Endothelial cell of umbilical vein (primary cell): ENCODE measurements at regions not wholly inside any gene's neighbourhood (a gene's known extent, or its start where the extent isn't known, plus 50 kb on each side); places are given as distances from the start of the nearest gene placed in this dataset.

ENCODE experiments used
- BruUV-seq: library from RNA; stranded (reverse); fragments of 400-500 nt; replicated peaks from 2 replicates; lab custom pipeline; 2021; lab: Mats Ljungman, UMichigan
- CTCF ChIA-PET: fragments of 300-600, 350-600 bp; sonication (Branson Sonifier 250); formaldehyde crosslinking; loops from one replicate; lab custom pipeline; 2021; ENCODE audit warnings: antibody characterized with exemption, inconsistent platforms; lab: Charles Lee
- POLR2A ChIA-PET: fragments of 300-600, 350-600 bp; sonication (Branson Sonifier 250); formaldehyde crosslinking; loops from one replicate; lab custom pipeline; 2021; ENCODE audit warnings: antibody characterized with exemption, inconsistent platforms; lab: Charles Lee
- DNase-seq: peaks from one replicate; pipeline ENCODE4 v3.0.0-alpha.2; 2011; ENCODE audit warnings: low read depth, low spot score
- FAIRE-seq: peaks from 2 replicates; lab custom pipeline; 2011; peaks lifted over from hg19 to GRCh38; lab: Jason Lieb, UNC
- H2AFZ ChIP-seq: 2 replicates; pipeline ENCODE4 v1.6.0; 2012; ENCODE audit warnings: low read depth, low read length, control low read depth, inconsistent platforms
- H3K27ac ChIP-seq: 2 replicates; pipeline ENCODE4 v1.5.1; 2011; ENCODE audit warnings: low read depth, mild to moderate bottlenecking, control low read depth, low read length, moderate library complexity; ENCODE audit not compliant: insufficient read depth
- H3K27me3 ChIP-seq, 2 experiments: 2 replicates each; pipeline versions ENCODE4 v1.6.0 to v1.6.1; 2011; ENCODE audit warnings: low read length in 2 of 2, mixed read lengths in 1 of 2; ENCODE audit not compliant: control insufficient read depth in 2 of 2, insufficient read depth in 2 of 2
- H3K36me3 ChIP-seq, 2 experiments: 2 replicates in 1 of 2; 3 replicates in 1 of 2; pipeline ENCODE4 v1.5.1; 2011; ENCODE audit warnings: low read length in 2 of 2, mild to moderate bottlenecking in 1 of 2, moderate library complexity in 1 of 2; ENCODE audit not compliant: control insufficient read depth in 2 of 2, insufficient read depth in 2 of 2; ENCODE audit errors: extremely low read depth in 1 of 2
- H3K4me1 ChIP-seq: 3 replicates; pipeline ENCODE4 v1.5.1; 2011; ENCODE audit warnings: mild to moderate bottlenecking, low read length; ENCODE audit not compliant: control insufficient read depth, insufficient read depth; ENCODE audit errors: extremely low read depth
- H3K4me2 ChIP-seq: 2 replicates; pipeline ENCODE4 v1.6.1; 2011; ENCODE audit warnings: low read length, control low read depth, mixed read lengths; ENCODE audit not compliant: insufficient read depth
- H3K4me3 ChIP-seq, 3 experiments: fragments of 200-600 bp in 1 of 3; sonication (generic), shearing (Covaris generic) in 1 of 3; replicated peaks in 1 of 3; 2 replicates each; pipeline ENCODE4 v1.5.1; 2011 to 2016; ENCODE audit warnings: control low read depth in 3 of 3, low read length in 3 of 3, mild to moderate bottlenecking in 2 of 3, inconsistent platforms in 1 of 3, low read depth in 1 of 3, moderate library complexity in 1 of 3; ENCODE audit not compliant: insufficient read depth in 1 of 3
- H3K79me2 ChIP-seq: 2 replicates; pipeline ENCODE4 v1.6.0; 2012; ENCODE audit warnings: low read length, inconsistent platforms; ENCODE audit not compliant: control insufficient read depth, insufficient read depth
- H3K9ac ChIP-seq: replicated peaks from 2 replicates; pipeline ENCODE3; 2011; ENCODE audit warnings: low read length, control low read depth; ENCODE audit not compliant: insufficient read depth; ENCODE audit errors: extremely low read depth
- H3K9me1 ChIP-seq: replicated peaks from 3 replicates; pipeline ENCODE4 v1.6.0; 2011; ENCODE audit warnings: mild to moderate bottlenecking, low read length; ENCODE audit not compliant: control insufficient read depth, insufficient read depth; ENCODE audit errors: extremely low read depth
- H3K9me3 ChIP-seq: replicated peaks from 2 replicates; pipeline ENCODE4 v1.5.1; 2012; ENCODE audit warnings: low read length, inconsistent platforms; ENCODE audit not compliant: control insufficient read depth, insufficient read depth
- H4K20me1 ChIP-seq: replicated peaks from 2 replicates; pipeline ENCODE3; 2011; ENCODE audit warnings: mild to moderate bottlenecking, low read length; ENCODE audit not compliant: control insufficient read depth, insufficient read depth; ENCODE audit errors: extremely low read depth
- CTCF ChIP-seq, 2 donors: IDR thresholded peaks; 1 replicate in 1 of 2; 2 replicates in 1 of 2; pipeline ENCODE4 v1.5.1; 2011; ENCODE audit warnings: low read length in 2 of 2, mild to moderate bottlenecking in 2 of 2, moderate library complexity in 2 of 2, control low read depth in 1 of 2, inconsistent platforms in 1 of 2, low read depth in 1 of 2; ENCODE audit not compliant: insufficient read depth in 1 of 2; ENCODE audit errors: extremely low read depth in 1 of 2
- EZH2 ChIP-seq: IDR thresholded peaks from 2 replicates; pipeline ENCODE4 v1.6.1; 2012; ENCODE audit warnings: borderline replicate concordance, low read depth, mild to moderate bottlenecking, moderate library complexity, low read length, inconsistent platforms; ENCODE audit not compliant: severe bottlenecking
- FOS ChIP-seq: IDR thresholded peaks from 2 replicates; pipeline ENCODE4 v1.6.1; 2011; ENCODE audit warnings: mild to moderate bottlenecking, low read length, moderate library complexity, borderline replicate concordance; ENCODE audit not compliant: insufficient read depth
- GATA2 ChIP-seq: IDR thresholded peaks from 2 replicates; pipeline ENCODE4 v1.7.0; 2011; ENCODE audit warnings: low read depth, mild to moderate bottlenecking, moderate library complexity, mixed read lengths, low read length; ENCODE audit not compliant: insufficient read length, insufficient read depth
- JUN ChIP-seq: IDR thresholded peaks from 2 replicates; pipeline ENCODE4 v1.6.1; 2011; ENCODE audit warnings: borderline replicate concordance, low read depth; ENCODE audit not compliant: insufficient read length, insufficient read depth
- MAX ChIP-seq: IDR thresholded peaks from 2 replicates; pipeline ENCODE4 v1.6.1; 2011; ENCODE audit not compliant: insufficient read depth, insufficient read length
- MYC ChIP-seq: IDR thresholded peaks from one replicate; pipeline ENCODE4 v1.6.1; 2011; ENCODE audit warnings: mild to moderate bottlenecking, low read depth, low read length
- POLR2A ChIP-seq: IDR thresholded peaks from 2 replicates; pipeline ENCODE4 v1.6.1; 2012; ENCODE audit warnings: low read depth, mild to moderate bottlenecking, control low read depth, low read length
- POLR2AphosphoS5 ChIP-seq: IDR thresholded peaks from 2 replicates; pipeline ENCODE4 v1.6.1; 2012; ENCODE audit warnings: low read depth, mild to moderate bottlenecking, control low read depth, low read length, moderate library complexity; ENCODE audit not compliant: insufficient read depth
- dilution Hi-C: fragments of 300-500 bp; cut with MboI; formaldehyde crosslinking; loops from one replicate; pipeline ENCODE4 v1.15.0; 2019; ENCODE audit warnings: low sequenced_read_pairs; ENCODE audit not compliant: extremely low pct_ligation_motif_present
- intact Hi-C: fragments of 100-400 bp; cut with micrococcal nuclease; formaldehyde crosslinking; loops from one replicate; pipeline ENCODE4 v1.10.0; 2022

- ChIA-PET POLR2A (no interaction called here), CTCF (interaction anchor here (1.0 kb wide), 1 partner anchor 251 kb away, joined by 3 read pairs; no protein-coding TSS in a partner anchor)
- H4K20me1 ChIP-seq, result no peaks in the 10 kb centered on the region
- no peak overlapping the region for H3K27ac ChIP-seq
- no peaks in the 10 kb centered on the region for H3K79me2 ChIP-seq
- FAIRE-seq (no peak), DNase-seq (no peak)
- intact Hi-C loops (no loop called here), dilution Hi-C loops (no loop called here)
- H3K9me3 ChIP-seq, result no peaks in the 10 kb centered on the region
- BruUV-seq, result no TSS peak
- H3K27me3 ChIP-seq, result no peaks in the 10 kb centered on the region
- no peaks in the 10 kb centered on the region for H3K4me1 ChIP-seq
- TF ChIP-seq FOS (no peak), POLR2A (no peak), CTCF (IDR thresholded peaks at IDR 0.05; ENCODE audit: extremely low read depth in 1 of 2, insufficient read depth in 1 of 2, low read depth in 1 of 2, low read length in 2 of 2) (no peak), EZH2 (no peak), JUN (no peak), POLR2AphosphoS5 (no peak), MAX (no peak), GATA2 (no peak), MYC (no peak)
- no peaks in the 10 kb centered on the region for H3K9me1 ChIP-seq
- H3K4me3 ChIP-seq, result no peak overlapping the region
- no peak overlapping the region for H2AFZ ChIP-seq
- no peak overlapping the region for H3K4me2 ChIP-seq
- no peak overlapping the region for H3K9ac ChIP-seq
- H3K36me3 ChIP-seq, result no peaks in the 10 kb centered on the region
Observed at GRCh38 chr5:36438765-36439561, 137.3 kb upstream of the RANBP3L start.
